ENCODE measurements at regions not wholly inside any gene's neighbourhood (a gene's known extent, or its start where the extent isn't known, plus 50 kb on each side); places are given as distances from the start of the nearest gene placed in this dataset.

GRCh38 chr2:61763605-61764034, 90.2 kb downstream of the FAM161A start:
- H3K4me3 ChIP-seq (replicated peaks in 1 of 2; ENCODE audit: low read depth in 2 of 2, low read length in 2 of 2): peak overlapping the region; percentile 71 to 72
- peak; percentile 25 for TF ChIP-seq CTCF (IDR thresholded peaks at IDR 0.05; ENCODE audit: low read depth, low read length)
- peak; percentile 91 for DNase-seq (ENCODE audit: low read depth in 2 of 2)

- TF ChIP-seq CTCF (IDR thresholded peaks at IDR 0.05; ENCODE audit: low read depth, low read length): no peak
- no peak overlapping the region for H3K4me3 ChIP-seq (replicated peaks in 1 of 2; ENCODE audit: low read depth in 2 of 2, low read length in 2 of 2)
- peak in 1 of 2 donors; percentile 22 for DNase-seq (ENCODE audit: low read depth in 2 of 2)
These were observed 91.6 kb downstream of the FAM161A start for GRCh38 chr2:61762292-61762691.

DNA sequence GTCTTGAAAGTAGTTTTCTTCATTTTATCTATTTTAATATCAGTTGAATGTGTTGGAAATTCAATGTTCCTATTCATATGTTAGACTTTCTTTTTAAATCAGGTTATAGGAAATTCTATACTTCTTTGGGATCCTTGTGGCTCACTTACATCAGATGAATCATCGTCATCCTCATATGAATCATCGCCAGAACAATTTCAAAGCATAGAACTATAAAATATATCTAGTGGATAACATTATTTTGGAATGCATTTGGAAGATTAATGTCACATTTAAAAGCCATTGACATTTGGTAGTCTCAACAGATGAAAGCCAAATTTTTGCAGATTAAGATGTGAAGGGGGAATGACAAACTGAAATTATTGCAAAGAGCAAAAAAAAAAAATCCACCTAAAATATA, 94.1 kb downstream of the FAM161A start:
- H3K4me3 ChIP-seq (replicated peaks in 1 of 2; ENCODE audit: low read depth in 2 of 2, low read length in 2 of 2): no peak overlapping the region
- TF ChIP-seq CTCF (IDR thresholded peaks at IDR 0.05; ENCODE audit: low read depth, low read length): no peak
- peak; percentile 53 to 80 for DNase-seq (ENCODE audit: low read depth in 2 of 2)

GRCh38 chr2:61759005-61759404, 94.9 kb downstream of the FAM161A start:
- no peak overlapping the region for H3K4me3 ChIP-seq (replicated peaks in 1 of 2; ENCODE audit: low read depth in 2 of 2, low read length in 2 of 2)
- DNase-seq (ENCODE audit: low read depth in 2 of 2): peak; percentile 83 to 92
- TF ChIP-seq CTCF (IDR thresholded peaks at IDR 0.05; ENCODE audit: low read depth, low read length): no peak

- H3K4me3 ChIP-seq (replicated peaks in 1 of 2; ENCODE audit: low read depth in 2 of 2, low read length in 2 of 2): no peak overlapping the region
- DNase-seq (ENCODE audit: low read depth in 2 of 2): no peak
- no peak for TF ChIP-seq CTCF (IDR thresholded peaks at IDR 0.05; ENCODE audit: low read depth, low read length)
These were observed 95.7 kb downstream of the FAM161A start for GRCh38 chr2:61758159-61758558.

- DNase-seq (ENCODE audit: low read depth in 2 of 2): no peak
- no peak overlapping the region for H3K4me3 ChIP-seq (replicated peaks in 1 of 2; ENCODE audit: low read depth in 2 of 2, low read length in 2 of 2)
- no peak for TF ChIP-seq CTCF (IDR thresholded peaks at IDR 0.05; ENCODE audit: low read depth, low read length)
These were observed 100.3 kb downstream of the FAM161A start for GRCh38 chr2:61753512-61753911.

- H3K4me3 ChIP-seq (replicated peaks in 1 of 2; ENCODE audit: low read depth in 2 of 2, low read length in 2 of 2): no peak overlapping the region
- DNase-seq (ENCODE audit: low read depth in 2 of 2): peak; percentile 59 to 63
- no peak for TF ChIP-seq CTCF (IDR thresholded peaks at IDR 0.05; ENCODE audit: low read depth, low read length)
These were observed 103.2 kb downstream of the FAM161A start for GRCh38 chr2:61750624-61751023.

Measured in cardiac fibroblast (primary cell).